ENCODE measurements at regions not wholly inside any gene's neighbourhood (a gene's known extent, or its start where the extent isn't known, plus 50 kb on each side); places are given as distances from the start of the nearest gene placed in this dataset.

GRCh38 chr1:93735722-93736121 lies 54.1 kb upstream of the BCAR3 start:
- no peaks in the 10 kb centered on the region for H3K27me3 ChIP-seq
- DNase-seq (no peak), ATAC-seq (ENCODE audit: low FRiP score in 2 of 2) (no peak)
- H3K4me3 ChIP-seq = no peak overlapping the region
- TF ChIP-seq POLR2A (IDR thresholded peaks at IDR 0.05) = no peak
- TF ChIP-seq POLR2AphosphoS5 (IDR thresholded peaks at IDR 0.05) = no peak
- TF ChIP-seq CTCF (IDR thresholded peaks at IDR 0.05) = no peak
- no peak for TF ChIP-seq EP300 (IDR thresholded peaks at IDR 0.05)
- H3K9me3 ChIP-seq = no peaks in the 10 kb centered on the region
- 94 to 95% methylated on average over 3 of the region's 3 CpGs for WGBS, 2 donors
- H3K27ac ChIP-seq = no peak overlapping the region
- H3K36me3 ChIP-seq = no peaks in the 10 kb centered on the region
- H3K4me1 ChIP-seq = peaks cover 0 to 6% (median 3%) of the 10 kb centered on the region in 4 donors

GRCh38 chr1:93734999-93735398 lies 53.4 kb upstream of the BCAR3 start:
- WGBS, 2 donors = 93 to 97% methylated on average over 2 of the region's 2 CpGs
- Histone ChIP-seq H3K4me3 (no peak overlapping the region), H3K36me3 (no peaks in the 10 kb centered on the region), H3K4me1 (peaks cover 0 to 9% (median 0%) of the 10 kb centered on the region in 4 donors), H3K27ac (no peak overlapping the region), H3K9me3 (no peaks in the 10 kb centered on the region), H3K27me3 (no peaks in the 10 kb centered on the region)
- ATAC-seq (ENCODE audit: low FRiP score in 2 of 2) = no peak
- TF ChIP-seq EP300 (IDR thresholded peaks at IDR 0.05) = no peak
- no peak for TF ChIP-seq POLR2A (IDR thresholded peaks at IDR 0.05)
- TF ChIP-seq CTCF (IDR thresholded peaks at IDR 0.05) = no peak
- no peak for TF ChIP-seq POLR2AphosphoS5 (IDR thresholded peaks at IDR 0.05)
- no peak for DNase-seq

- peaks cover 0 to 9% (median 0%) of the 10 kb centered on the region in 4 donors for H3K4me1 ChIP-seq
- H3K9me3 ChIP-seq = no peaks in the 10 kb centered on the region
- no peaks in the 10 kb centered on the region for H3K27me3 ChIP-seq
- ATAC-seq (ENCODE audit: low FRiP score in 2 of 2) (no peak), DNase-seq (no peak)
- 87 to 95% methylated on average over 7 of the region's 7 CpGs for WGBS, 2 donors
- H3K36me3 ChIP-seq = no peaks in the 10 kb centered on the region
- TF ChIP-seq EP300 (IDR thresholded peaks at IDR 0.05) (no peak), POLR2A (IDR thresholded peaks at IDR 0.05) (no peak), POLR2AphosphoS5 (IDR thresholded peaks at IDR 0.05) (no peak), CTCF (IDR thresholded peaks at IDR 0.05) (no peak)
- no peak overlapping the region for H3K4me3 ChIP-seq
- H3K27ac ChIP-seq = no peak overlapping the region
Measured at GRCh38 chr1:93733340-93733739, 51.7 kb upstream of the BCAR3 start.

DNA sequence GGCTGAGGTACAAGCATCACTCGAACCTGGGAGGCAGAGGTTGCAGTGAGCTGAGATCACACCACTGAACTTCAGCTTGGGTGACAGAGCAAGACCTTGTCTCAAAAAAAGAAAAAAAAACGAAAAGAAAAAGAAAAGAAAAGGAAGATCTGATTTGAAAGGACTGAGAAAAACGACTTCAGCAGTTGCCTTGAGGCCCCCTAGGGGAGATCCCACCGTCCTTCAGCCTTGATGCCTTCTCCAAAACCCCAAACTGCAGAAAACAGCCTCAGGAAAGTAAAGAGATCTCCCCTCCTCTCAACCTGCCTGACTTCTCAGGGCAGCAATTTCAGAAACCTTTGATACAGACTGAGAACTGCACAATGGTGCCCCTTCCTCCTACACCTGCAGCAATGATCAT lies 50.9 kb upstream of the BCAR3 start:
- Histone ChIP-seq H3K4me3 (no peak overlapping the region), H3K4me1 (peaks cover 0 to 9% (median 0%) of the 10 kb centered on the region in 4 donors), H3K9me3 (no peaks in the 10 kb centered on the region), H3K27me3 (no peaks in the 10 kb centered on the region), H3K27ac (no peak overlapping the region), H3K36me3 (no peaks in the 10 kb centered on the region)
- no peak for TF ChIP-seq POLR2A (IDR thresholded peaks at IDR 0.05)
- no peak for TF ChIP-seq CTCF (IDR thresholded peaks at IDR 0.05)
- TF ChIP-seq EP300 (IDR thresholded peaks at IDR 0.05) = no peak
- TF ChIP-seq POLR2AphosphoS5 (IDR thresholded peaks at IDR 0.05) = no peak
- 69 to 77% methylated on average over 4 of the region's 4 CpGs for WGBS, 2 donors
- ATAC-seq (ENCODE audit: low FRiP score in 2 of 2) (no peak), DNase-seq (no peak)

All from upper lobe of left lung (tissue), 6 donors.